GM19240 (cell line): ENCODE measurements at regions not wholly inside any gene's neighbourhood (a gene's known extent, or its start where the extent isn't known, plus 50 kb on each side); places are given as distances from the start of the nearest gene placed in this dataset.
"Not testable (repeated sequence)": the region's sequence is repeated elsewhere in the genome, so short reads cannot be mapped to it uniquely, and the experiment has no call there.

Experiments
- DNase-seq: peaks from one replicate; pipeline ENCODE4 v3.0.0; 2011; ENCODE audit warnings: low spot score; ENCODE audit not compliant: insufficient read length

GRCh38 chr2:403682-404081 lies 115.8 kb upstream of the ALKAL2 start:
- no peak for DNase-seq

- DNase-seq: no peak
Observed at GRCh38 chr2:402721-403120, 114.8 kb upstream of the ALKAL2 start.

- no peak for DNase-seq
Observed at GRCh38 chr2:402206-402605, 114.3 kb upstream of the ALKAL2 start.

- no peak for DNase-seq
Observed at GRCh38 chr2:401019-401679, 113.3 kb upstream of the ALKAL2 start.

GRCh38 chr2:397926-398325 lies 110.0 kb upstream of the ALKAL2 start:
- no peak for DNase-seq

GRCh38 chr2:397521-397920 lies 109.6 kb upstream of the ALKAL2 start:
- no peak for DNase-seq

- DNase-seq: no peak
Observed at GRCh38 chr2:396903-397302, 109.0 kb upstream of the ALKAL2 start.

- no peak for DNase-seq
Observed at GRCh38 chr2:395886-396285, 108.0 kb upstream of the ALKAL2 start.

- no peak for DNase-seq
Observed at GRCh38 chr2:393711-394696, 106.1 kb upstream of the ALKAL2 start.

GRCh38 chr2:392926-393280 lies 105.0 kb upstream of the ALKAL2 start:
- no peak for DNase-seq

GRCh38 chr2:392181-392925 lies 104.5 kb upstream of the ALKAL2 start:
- no peak for DNase-seq

- DNase-seq: no peak
Observed at GRCh38 chr2:391696-392095, 103.8 kb upstream of the ALKAL2 start.

GRCh38 chr2:390959-391358 lies 103.1 kb upstream of the ALKAL2 start:
- DNase-seq: no peak

GRCh38 chr2:389985-390384 lies 102.1 kb upstream of the ALKAL2 start:
- DNase-seq: not testable (repeated sequence)

GRCh38 chr2:388752-389151 lies 100.9 kb upstream of the ALKAL2 start:
- DNase-seq: not testable (repeated sequence)

- no peak for DNase-seq
Observed at GRCh38 chr2:387980-388421, 100.1 kb upstream of the ALKAL2 start.

- no peak for DNase-seq
Observed at GRCh38 chr2:386406-387103, 98.7 kb upstream of the ALKAL2 start.

GRCh38 chr2:385785-386184 lies 97.9 kb upstream of the ALKAL2 start:
- DNase-seq: no peak

- no peak for DNase-seq
Observed at GRCh38 chr2:385061-385460, 97.2 kb upstream of the ALKAL2 start.

- no peak for DNase-seq
Observed at GRCh38 chr2:383888-384287, 96.0 kb upstream of the ALKAL2 start.

- DNase-seq: no peak
Observed at GRCh38 chr2:383178-383577, 95.3 kb upstream of the ALKAL2 start.

- no peak for DNase-seq
Observed at GRCh38 chr2:382728-383022, 94.8 kb upstream of the ALKAL2 start.
